ENCODE measurements at regions not wholly inside any gene's neighbourhood (a gene's known extent, or its start where the extent isn't known, plus 50 kb on each side); places are given as distances from the start of the nearest gene placed in this dataset.

- no peak for DNase-seq (ENCODE audit: low spot score in 2 of 2)
- H3K4me3 ChIP-seq (ENCODE audit: low read depth, poor library complexity, severe bottlenecking) = no peak overlapping the region
- intact Hi-C loops (cut with DNase I; ENCODE audit: low total_unique reads) = no loop called here
- WGBS, 2 donors = 82 to 93% methylated on average over 2 of the region's 2 CpGs
- TF ChIP-seq POLR2A (IDR thresholded peaks at IDR 0.05) = no peak
- TF ChIP-seq, protein P1, sequence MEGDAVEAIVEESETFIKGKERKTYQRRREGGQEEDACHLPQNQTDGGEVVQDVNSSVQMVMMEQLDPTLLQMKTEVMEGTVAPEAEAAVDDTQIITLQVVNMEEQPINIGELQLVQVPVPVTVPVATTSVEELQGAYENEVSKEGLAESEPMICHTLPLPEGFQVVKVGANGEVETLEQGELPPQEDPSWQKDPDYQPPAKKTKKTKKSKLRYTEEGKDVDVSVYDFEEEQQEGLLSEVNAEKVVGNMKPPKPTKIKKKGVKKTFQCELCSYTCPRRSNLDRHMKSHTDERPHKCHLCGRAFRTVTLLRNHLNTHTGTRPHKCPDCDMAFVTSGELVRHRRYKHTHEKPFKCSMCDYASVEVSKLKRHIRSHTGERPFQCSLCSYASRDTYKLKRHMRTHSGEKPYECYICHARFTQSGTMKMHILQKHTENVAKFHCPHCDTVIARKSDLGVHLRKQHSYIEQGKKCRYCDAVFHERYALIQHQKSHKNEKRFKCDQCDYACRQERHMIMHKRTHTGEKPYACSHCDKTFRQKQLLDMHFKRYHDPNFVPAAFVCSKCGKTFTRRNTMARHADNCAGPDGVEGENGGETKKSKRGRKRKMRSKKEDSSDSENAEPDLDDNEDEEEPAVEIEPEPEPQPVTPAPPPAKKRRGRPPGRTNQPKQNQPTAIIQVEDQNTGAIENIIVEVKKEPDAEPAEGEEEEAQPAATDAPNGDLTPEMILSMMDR (IDR thresholded peaks at IDR 0.05) = no peak
Measured at GRCh38 chr12:131372706-131373195, 338.1 kb upstream of the SFSWAP start.

DNA sequence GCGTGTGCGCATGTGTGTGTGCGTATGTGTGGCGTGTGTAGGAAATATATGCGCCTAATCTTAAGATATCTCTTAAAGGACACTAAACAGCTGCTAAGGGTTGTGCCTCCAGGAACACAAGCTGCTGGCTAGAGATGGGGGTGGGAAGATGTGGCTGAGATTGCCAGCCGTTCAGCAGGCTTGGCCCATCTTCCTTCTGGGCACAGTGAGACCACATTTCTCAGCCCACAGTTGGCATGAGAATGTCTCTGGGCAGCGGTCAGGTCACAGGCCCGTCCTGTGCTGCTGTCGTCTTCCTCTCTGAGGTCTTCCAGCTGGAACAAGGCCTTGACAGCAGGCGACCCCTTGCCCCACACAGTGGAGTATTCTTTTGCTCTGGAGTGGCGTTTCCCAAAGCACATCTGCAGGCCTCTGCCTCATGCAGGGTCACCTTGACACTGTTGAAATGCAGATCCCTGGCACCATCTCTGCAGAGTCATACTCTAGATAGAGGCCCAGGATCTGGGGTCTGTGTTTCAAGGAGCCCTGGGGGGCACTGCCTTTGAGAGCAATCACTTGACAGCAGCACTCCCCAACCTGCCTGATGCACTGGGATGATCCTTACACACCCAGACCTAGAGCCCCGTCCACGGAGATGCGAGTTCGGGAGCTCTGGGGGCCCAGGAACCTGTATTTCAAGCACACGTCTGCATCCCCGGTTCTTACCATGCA is 335.5 kb upstream of the SFSWAP start:
- no peak overlapping the region for H3K4me3 ChIP-seq (ENCODE audit: low read depth, poor library complexity, severe bottlenecking)
- 80 to 94% methylated on average over 17 of the region's 17 CpGs for WGBS, 2 donors
- DNase-seq (ENCODE audit: low spot score in 2 of 2) = peak in 1 of 2 donors; percentile 36
- no peak for TF ChIP-seq POLR2A (IDR thresholded peaks at IDR 0.05)
- TF ChIP-seq, protein P1 (IDR thresholded peaks at IDR 0.05) = no peak
- intact Hi-C loops (cut with DNase I; ENCODE audit: low total_unique reads) = no loop called here

GRCh38 chr12:131375972-131376345 is 334.9 kb upstream of the SFSWAP start:
- TF ChIP-seq, protein P1 (IDR thresholded peaks at IDR 0.05) = no peak
- TF ChIP-seq POLR2A (IDR thresholded peaks at IDR 0.05) = no peak
- no peak overlapping the region for H3K4me3 ChIP-seq (ENCODE audit: low read depth, poor library complexity, severe bottlenecking)
- peak in 1 of 2 donors; percentile 79 for DNase-seq (ENCODE audit: low spot score in 2 of 2)
- WGBS, 2 donors = 77 to 94% methylated on average over 5 to 8 of the region's 8 CpGs
- intact Hi-C loops (cut with DNase I; ENCODE audit: low total_unique reads) = no loop called here

DNA sequence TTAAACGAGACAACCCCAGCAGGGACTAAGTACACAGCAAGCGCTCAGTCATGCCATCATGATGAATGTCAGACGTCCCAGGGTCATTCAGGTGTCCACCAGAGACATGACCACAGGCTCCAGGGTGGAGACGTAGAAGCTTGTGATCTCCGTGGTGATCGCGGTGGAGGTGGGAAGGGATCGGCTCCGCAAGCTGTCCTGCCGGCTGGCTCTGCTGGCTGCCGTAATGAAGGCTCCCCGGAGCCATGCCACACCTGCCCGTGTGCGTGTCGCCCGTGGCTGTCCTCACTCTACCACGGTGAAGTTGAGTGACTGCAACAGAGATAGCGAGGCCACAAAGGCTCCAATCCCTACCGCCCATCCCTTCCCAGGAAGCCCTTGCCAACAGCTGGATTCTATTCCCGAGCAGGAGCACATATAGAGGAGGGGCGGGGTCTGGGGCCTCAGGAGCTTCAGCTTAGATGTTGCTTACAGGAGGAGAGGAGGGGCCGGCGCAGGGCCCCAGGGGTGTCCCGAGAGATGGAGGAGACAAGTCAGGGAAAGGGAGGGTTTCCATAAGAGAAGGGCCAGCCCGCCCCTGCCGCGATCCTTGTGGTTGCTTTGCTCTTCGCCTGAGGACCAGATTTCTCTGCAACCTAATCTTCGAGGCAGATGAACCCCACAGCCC is 332.6 kb upstream of the SFSWAP start:
- TF ChIP-seq, protein P1 (IDR thresholded peaks at IDR 0.05) = no peak
- TF ChIP-seq POLR2A (IDR thresholded peaks at IDR 0.05) = no peak
- peak in 1 of 2 donors; percentile 77 for DNase-seq (ENCODE audit: low spot score in 2 of 2)
- 68 to 76% methylated on average over 21 to 29 of the region's 29 CpGs for WGBS, 2 donors
- intact Hi-C loops (cut with DNase I; ENCODE audit: low total_unique reads) = no loop called here
- no peak overlapping the region for H3K4me3 ChIP-seq (ENCODE audit: low read depth, poor library complexity, severe bottlenecking)

DNA sequence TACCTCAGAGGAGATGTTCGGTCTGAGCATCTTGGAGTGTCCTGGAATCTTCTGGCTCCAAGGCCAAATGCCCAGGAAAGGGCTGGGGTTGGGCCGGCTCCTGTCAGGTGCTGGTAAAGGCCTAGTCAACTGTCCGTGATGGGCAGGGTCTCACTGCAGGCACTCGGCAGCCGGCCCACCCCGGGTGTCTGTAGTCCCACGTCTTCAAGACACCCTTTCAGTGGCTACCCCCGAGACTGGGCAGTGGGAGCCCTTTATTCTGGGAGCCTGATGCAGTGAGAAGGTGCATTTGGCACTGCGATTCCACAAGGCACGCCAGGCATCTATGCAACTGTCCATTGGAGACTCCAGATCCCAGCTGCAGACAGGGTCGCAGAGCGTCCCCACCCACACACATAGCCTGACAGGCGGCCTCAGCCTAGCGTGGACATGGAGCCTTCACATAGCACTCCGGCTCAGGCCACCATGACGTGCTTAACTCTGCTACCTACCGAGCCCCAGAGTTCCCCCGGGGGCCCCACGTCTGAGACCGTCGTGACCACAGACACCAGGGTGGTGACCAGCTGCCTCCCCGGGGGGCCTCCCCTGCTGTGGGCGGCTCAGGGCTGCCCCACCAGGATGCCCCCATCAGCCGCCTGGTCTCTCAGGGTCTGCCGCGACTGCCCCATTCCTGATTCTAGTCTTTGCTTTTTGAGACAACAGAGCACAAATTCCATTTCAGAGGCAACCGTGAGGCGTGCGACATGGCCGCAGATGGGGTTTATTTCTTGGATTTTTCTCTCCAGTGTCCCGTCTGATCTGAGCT is 331.8 kb upstream of the SFSWAP start:
- WGBS, 2 donors = 84 to 85% methylated on average over 28 to 31 of the region's 31 CpGs
- peak in 1 of 2 donors; percentile 78 for DNase-seq (ENCODE audit: low spot score in 2 of 2)
- no peak overlapping the region for H3K4me3 ChIP-seq (ENCODE audit: low read depth, poor library complexity, severe bottlenecking)
- intact Hi-C loops (cut with DNase I; ENCODE audit: low total_unique reads) = no loop called here
- TF ChIP-seq POLR2A (IDR thresholded peaks at IDR 0.05) = no peak
- TF ChIP-seq, protein P1 (IDR thresholded peaks at IDR 0.05) = no peak

Data from lower leg skin (tissue), 4 donors.